Gastroesophageal sphincter (tissue), 3 donors: ENCODE measurements at regions not wholly inside any gene's neighbourhood (a gene's known extent, or its start where the extent isn't known, plus 50 kb on each side); places are given as distances from the start of the nearest gene placed in this dataset.

Experiments
- CTCF ChIP-seq, 4 experiments: fragments of 200-600 bp in 2 of 4; fragments of 450-650 bp in 2 of 4; sonication (generic) in 1 of 4; IDR thresholded peaks; one replicate each; pipeline ENCODE4 v1.5.1; 2017 to 2019; ENCODE audit warnings: antibody characterized with exemption in 4 of 4, mild to moderate bottlenecking in 2 of 4, moderate library complexity in 2 of 4
- EP300 ChIP-seq: sonication (generic); formaldehyde crosslinking; IDR thresholded peaks from one replicate; pipeline ENCODE4 v1.6.1; 2017; ENCODE audit warnings: antibody characterized with exemption, mild to moderate bottlenecking
- POLR2A ChIP-seq, 2 donors: fragments of 450-650 bp; IDR thresholded peaks; one replicate each; pipeline ENCODE4 v1.6.1; 2017; ENCODE audit warnings: antibody characterized with exemption in 2 of 2, mild to moderate bottlenecking in 2 of 2, moderate library complexity in 1 of 2

- TF ChIP-seq CTCF (IDR thresholded peaks at IDR 0.05): no peak
- TF ChIP-seq EP300: no peak
- no peak for TF ChIP-seq POLR2A (IDR thresholded peaks at IDR 0.05)
Measured at GRCh38 chr1:80657707-80658106, 1143.0 kb upstream of the ADGRL2 start.
